ENCODE measurements at regions not wholly inside any gene's neighbourhood (a gene's known extent, or its start where the extent isn't known, plus 50 kb on each side); places are given as distances from the start of the nearest gene placed in this dataset.
"Not testable (repeated sequence)": the region's sequence is repeated elsewhere in the genome, so short reads cannot be mapped to it uniquely, and the experiment has no call there.

- no peak for DNase-seq (ENCODE audit: low read depth, low spot score)
These were observed 256.3 kb upstream of the SFSWAP start for GRCh38 chr12:131454418-131455217.

DNA sequence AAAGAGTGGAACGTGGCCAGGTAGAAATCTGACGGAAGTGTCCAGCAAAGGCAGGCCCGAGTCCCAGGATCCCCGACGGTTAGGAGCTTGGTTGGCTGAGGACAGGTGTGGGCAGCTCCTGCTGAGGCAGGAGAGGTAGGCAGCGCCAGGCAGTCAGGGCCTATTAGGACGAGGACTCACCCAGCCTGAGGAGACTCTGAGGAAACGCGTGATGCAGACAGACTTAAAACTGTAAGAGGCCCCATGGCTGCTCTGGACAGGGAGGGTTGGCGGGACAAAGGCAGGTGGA, 255.7 kb upstream of the SFSWAP start:
- no peak for DNase-seq (ENCODE audit: low read depth, low spot score)

DNA sequence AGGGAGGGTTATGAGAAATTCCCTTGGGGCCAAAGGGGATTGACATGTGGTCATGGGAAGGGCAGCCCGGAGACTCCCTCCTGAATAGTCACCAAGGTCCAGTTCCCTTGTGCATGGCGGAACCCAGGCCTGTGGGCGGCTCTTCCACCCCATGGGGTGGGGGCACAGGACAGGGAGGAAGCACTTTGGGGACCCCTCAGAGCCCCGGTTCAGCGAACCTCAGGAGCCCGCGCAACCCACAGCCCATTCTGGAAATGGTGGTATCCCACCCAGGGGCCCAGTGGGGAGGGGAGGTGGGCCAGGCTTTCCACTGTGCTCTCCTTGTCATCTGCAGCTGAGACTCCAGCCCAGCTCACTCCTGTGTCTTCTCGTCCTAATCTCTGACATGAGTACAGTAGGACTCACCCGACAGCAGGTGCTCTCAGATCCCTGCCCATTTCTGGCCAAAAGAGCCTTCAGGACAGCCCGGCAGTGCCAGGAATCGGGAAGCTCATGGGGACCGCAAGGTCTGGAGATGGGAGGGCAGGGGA, 255.2 kb upstream of the SFSWAP start:
- no peak for DNase-seq (ENCODE audit: low read depth, low spot score)

- DNase-seq (ENCODE audit: low read depth, low spot score): no peak
These were observed 254.4 kb upstream of the SFSWAP start for GRCh38 chr12:131456301-131457027.

GRCh38 chr12:131457028-131457310, 253.9 kb upstream of the SFSWAP start:
- DNase-seq (ENCODE audit: low read depth, low spot score): no peak

- DNase-seq (ENCODE audit: low read depth, low spot score): no peak
These were observed 253.4 kb upstream of the SFSWAP start for GRCh38 chr12:131457331-131458047.

- no peak for DNase-seq (ENCODE audit: low read depth, low spot score)
These were observed 252.9 kb upstream of the SFSWAP start for GRCh38 chr12:131458048-131458374.

DNA sequence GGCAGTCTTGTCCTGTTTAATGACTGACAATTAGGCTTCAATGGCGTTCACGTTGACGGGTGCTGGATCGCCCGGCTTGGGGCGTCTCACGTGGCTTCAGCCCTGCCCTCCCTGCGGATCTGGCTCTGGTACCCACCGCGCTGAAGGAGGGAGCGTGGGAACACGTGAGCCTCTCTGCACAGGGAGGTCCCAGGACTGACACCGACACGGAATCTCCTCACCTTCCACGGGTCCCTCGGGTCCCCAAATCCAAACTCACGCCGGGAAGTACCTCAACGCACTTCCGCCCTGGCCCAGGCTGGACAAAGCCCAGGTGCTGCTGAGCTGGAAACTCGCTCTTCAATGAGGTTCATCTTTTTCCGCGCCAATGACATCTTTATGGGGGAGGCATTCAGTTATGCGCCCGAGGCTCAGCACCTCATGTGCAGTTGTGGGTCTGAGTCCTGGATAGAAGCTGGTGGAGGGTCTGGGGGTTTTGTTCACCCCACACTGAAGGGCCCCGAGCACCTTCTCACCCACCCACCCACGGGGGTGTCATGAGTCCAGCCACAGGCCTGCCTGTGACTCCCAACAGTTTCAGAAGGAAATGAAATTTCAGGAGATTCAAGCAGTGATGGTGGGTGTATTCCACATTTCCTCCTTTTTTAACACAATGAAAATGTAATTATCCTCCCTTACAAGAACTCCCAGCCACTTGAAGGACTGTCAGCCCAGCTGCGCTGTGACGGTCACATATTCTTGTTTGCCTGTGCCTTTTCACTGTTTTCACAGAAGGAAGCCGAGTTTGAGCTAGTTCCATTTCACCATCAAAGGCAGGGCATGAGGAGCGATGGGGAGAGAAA, 251.7 kb upstream of the SFSWAP start:
- no peak for DNase-seq (ENCODE audit: low read depth, low spot score)

DNA sequence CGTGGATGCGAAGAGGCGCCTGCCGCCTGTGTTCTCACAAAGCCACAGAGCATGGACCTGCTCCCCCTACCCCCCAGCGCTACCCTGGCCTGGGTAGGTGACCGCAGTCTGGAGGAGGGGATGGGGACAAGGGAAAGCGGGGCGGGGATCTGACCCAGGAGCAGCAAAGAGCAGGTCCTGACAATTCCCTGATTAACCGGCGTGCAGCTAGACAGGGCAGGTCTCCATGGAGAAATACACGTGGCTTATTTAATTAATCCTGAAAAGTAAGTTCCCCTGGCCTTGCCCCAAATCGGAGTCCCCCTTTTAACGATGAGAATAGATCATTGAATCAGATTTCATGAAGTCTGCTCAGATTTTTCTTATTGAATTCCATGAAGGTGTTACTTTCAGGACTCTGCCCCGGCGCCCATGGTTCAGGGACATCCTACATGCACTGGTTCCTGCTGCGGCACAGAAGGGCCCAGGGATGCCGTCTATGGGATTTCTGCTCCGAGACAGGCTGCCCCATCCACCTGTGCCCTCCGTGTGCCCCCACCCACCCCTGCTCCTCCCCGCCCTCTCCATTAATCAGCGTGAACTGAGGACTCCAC, 251.0 kb upstream of the SFSWAP start:
- no peak for DNase-seq (ENCODE audit: low read depth, low spot score)

DNA sequence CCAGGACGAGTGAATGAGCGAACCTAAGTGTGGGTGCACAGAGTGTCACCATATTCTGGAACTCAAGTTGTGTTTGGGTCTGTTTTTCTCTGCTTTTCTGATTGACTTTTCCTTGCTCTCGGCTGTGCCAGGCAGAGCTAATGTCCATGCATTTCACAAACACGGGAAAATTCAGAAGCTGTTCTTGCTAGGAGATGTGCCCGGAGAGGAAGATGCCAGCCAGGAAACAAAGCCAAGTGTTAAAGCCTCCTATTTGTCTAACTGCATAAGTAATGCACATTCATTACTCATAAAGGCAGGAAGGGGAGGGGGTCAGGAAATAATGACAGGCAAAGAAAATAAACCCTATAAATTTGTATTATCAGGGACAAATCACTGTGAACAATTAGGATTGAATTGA, 250.4 kb upstream of the SFSWAP start:
- DNase-seq (ENCODE audit: low read depth, low spot score): no peak

DNA sequence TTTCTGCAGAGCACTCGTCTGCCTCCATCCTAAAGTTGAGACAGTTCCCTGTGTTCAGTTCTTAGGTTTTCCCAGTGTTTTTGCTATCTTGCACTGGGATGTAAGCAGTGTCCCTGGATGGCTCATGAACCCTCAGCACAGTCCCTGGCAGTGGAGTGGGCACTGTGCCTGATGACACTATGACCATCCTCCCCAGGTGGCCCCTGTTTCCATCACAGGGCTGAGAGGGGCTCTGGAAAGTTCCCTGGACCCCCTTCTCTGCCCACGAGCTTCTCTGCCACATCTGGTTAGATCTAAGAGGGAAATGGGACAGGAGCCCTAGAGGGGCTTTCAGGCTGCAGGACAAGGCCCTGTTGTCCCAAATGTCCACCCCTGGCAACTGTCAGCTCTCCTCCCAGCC, 249.8 kb upstream of the SFSWAP start:
- no peak for DNase-seq (ENCODE audit: low read depth, low spot score)

GRCh38 chr12:131463174-131463573, 247.7 kb upstream of the SFSWAP start:
- no peak for DNase-seq (ENCODE audit: low read depth, low spot score)

GRCh38 chr12:131464081-131464480, 246.8 kb upstream of the SFSWAP start:
- no peak for DNase-seq (ENCODE audit: low read depth, low spot score)

- DNase-seq (ENCODE audit: low read depth, low spot score): no peak
These were observed 244.6 kb upstream of the SFSWAP start for GRCh38 chr12:131466306-131466705.

DNA sequence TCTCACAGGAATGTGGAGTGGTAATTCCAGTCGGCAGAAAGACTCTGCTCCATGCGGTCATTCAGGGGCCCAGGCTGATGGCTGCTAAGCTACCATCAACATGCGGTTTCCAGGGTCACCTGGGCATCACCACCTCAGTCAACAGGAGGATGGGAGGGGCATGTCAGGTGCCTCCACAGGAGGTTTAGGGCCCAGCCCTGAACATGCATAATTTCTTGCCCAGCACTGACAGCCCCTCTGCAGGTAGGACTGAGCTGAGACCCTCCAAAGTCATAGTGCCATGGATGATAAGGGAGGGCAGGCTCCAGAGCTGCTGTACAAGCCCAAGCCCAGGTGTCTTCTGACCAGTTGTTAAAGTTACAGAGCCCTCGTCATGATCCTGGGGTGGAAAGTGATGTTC, 244.0 kb upstream of the SFSWAP start:
- DNase-seq (ENCODE audit: low read depth, low spot score): no peak

- no peak for DNase-seq (ENCODE audit: low read depth, low spot score)
These were observed 242.7 kb upstream of the SFSWAP start for GRCh38 chr12:131468206-131468605.

DNA sequence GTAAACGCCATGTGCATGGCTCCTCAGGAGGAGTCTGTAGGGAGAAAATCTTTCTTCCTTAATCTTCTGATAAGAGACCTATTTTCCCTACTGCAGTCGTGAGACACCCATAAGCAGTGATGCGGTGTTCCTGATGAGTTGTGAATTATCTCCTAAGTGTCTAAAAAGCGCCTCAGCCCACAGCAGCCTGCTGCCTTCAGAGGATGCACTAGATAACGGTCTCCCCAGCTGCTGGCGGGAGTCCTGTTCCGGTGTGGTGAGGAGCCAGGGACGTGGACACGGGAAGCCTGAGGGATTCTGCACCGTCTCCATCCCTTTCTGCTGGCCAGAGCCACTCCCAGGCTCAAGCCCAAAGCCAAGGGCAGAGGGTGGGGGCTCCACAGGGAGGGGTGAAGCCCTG, 240.9 kb upstream of the SFSWAP start:
- not testable (repeated sequence) for DNase-seq (ENCODE audit: low read depth, low spot score)

- DNase-seq (ENCODE audit: low read depth, low spot score): no peak
These were observed 239.5 kb upstream of the SFSWAP start for GRCh38 chr12:131471271-131471905.

DNA sequence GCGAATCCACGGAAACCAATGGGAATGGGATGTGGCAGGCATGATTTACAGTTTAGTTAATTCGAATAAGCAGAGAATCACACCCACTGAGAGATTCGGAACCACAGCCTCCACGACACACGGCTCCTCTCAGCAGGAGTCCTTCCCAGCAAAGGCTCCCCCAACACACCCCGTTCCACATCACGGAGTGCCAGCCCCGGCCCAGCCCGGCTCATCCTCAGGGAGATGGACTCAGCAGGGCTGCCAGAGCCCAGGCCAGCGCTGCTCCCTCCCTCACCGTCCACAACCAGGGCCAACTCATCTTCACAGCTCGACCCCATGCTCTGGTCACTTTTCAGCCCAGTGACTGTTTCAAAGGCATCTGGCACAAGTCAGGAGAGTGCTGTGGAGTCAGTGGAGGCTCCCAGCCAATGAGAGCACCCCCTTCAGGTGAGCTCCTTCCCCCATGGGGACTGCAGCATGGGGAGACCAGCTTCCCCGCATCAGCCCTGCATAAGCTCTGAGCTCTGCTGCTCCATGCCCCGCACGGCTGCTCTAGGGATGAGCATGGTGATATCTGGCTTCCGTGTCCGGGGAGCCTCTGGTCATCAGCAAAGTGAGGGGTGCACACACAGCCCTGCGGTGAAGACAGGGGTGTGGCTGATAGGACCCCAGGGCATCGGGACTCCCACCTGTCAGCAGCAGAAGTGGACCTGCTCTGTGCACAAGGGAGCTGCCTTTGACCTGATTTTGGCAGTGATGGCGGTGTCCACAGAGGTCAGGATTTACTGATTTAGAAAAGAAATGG, 238.8 kb upstream of the SFSWAP start:
- DNase-seq (ENCODE audit: low read depth, low spot score): no peak

- DNase-seq (ENCODE audit: low read depth, low spot score): no peak
These were observed 237.6 kb upstream of the SFSWAP start for GRCh38 chr12:131473261-131473660.

All from activated CD4-positive, CD25-positive, alpha-beta regulatory T cell treated with anti-CD3 and anti-CD28 coated beads, Interleukin-2, amount 50 U/mL, for 16 hours (primary cell).